ENCODE measurements at regions not wholly inside any gene's neighbourhood (a gene's known extent, or its start where the extent isn't known, plus 50 kb on each side); places are given as distances from the start of the nearest gene placed in this dataset.

- Histone ChIP-seq H3K9me2 (ENCODE audit: low read depth, low read length) (no peaks in the 10 kb centered on the region), H3K79me2 (ENCODE audit: insufficient read depth, low read length) (no peaks in the 10 kb centered on the region), H3K27me3 (ENCODE audit: insufficient read depth, low read length) (no peaks in the 10 kb centered on the region), H3K4me3 (ENCODE audit: low read depth, low read length, poor library complexity, severe bottlenecking) (no peak overlapping the region), H3K9me3 (ENCODE audit: low read length) (no peaks in the 10 kb centered on the region), H3K27ac (ENCODE audit: low read depth, low read length, poor library complexity, severe bottlenecking) (no peak overlapping the region), H3K4me2 (ENCODE audit: low read length) (no peak overlapping the region), H3K36me3 (ENCODE audit: insufficient read depth, low read length) (no peaks in the 10 kb centered on the region), H4K20me1 (ENCODE audit: insufficient read depth, low read length) (no peaks in the 10 kb centered on the region), H3K4me1 (ENCODE audit: insufficient read depth, low read length, severe bottlenecking) (no peaks in the 10 kb centered on the region), H2AFZ (ENCODE audit: low read length) (no peak overlapping the region), H3F3A (ENCODE audit: insufficient read depth, low read length) (no peaks in the 10 kb centered on the region), H3K9ac (ENCODE audit: low read length) (no peak overlapping the region)
- TF ChIP-seq EZH2 (IDR thresholded peaks at IDR 0.05; ENCODE audit: borderline replicate concordance, low read length) = no peak
- TF ChIP-seq, protein P1, sequence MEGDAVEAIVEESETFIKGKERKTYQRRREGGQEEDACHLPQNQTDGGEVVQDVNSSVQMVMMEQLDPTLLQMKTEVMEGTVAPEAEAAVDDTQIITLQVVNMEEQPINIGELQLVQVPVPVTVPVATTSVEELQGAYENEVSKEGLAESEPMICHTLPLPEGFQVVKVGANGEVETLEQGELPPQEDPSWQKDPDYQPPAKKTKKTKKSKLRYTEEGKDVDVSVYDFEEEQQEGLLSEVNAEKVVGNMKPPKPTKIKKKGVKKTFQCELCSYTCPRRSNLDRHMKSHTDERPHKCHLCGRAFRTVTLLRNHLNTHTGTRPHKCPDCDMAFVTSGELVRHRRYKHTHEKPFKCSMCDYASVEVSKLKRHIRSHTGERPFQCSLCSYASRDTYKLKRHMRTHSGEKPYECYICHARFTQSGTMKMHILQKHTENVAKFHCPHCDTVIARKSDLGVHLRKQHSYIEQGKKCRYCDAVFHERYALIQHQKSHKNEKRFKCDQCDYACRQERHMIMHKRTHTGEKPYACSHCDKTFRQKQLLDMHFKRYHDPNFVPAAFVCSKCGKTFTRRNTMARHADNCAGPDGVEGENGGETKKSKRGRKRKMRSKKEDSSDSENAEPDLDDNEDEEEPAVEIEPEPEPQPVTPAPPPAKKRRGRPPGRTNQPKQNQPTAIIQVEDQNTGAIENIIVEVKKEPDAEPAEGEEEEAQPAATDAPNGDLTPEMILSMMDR (IDR thresholded peaks at IDR 0.05; ENCODE audit: low read length) = no peak
Measured at GRCh38 chr2:83016343-83017110, 1442.6 kb downstream of the SUCLG1 start.

DNA sequence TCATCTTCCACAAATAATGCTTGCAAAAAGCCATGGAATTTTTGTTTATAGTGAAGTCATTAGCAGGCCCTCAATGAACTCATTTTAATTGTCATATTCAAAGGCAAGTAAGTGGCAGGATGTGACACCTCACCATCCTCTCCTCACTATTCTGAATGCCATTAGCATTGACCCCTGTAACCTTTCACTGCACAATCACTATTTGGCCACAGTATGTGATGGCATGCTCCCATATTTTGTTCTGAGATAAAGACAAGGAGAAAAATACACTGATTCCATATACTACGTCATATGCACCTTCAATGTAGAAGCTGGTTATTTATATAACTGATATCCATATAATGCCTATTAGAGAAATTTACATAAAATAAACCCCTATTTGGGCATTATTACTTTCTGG, 1443.2 kb downstream of the SUCLG1 start:
- H3K79me2 ChIP-seq (ENCODE audit: insufficient read depth, low read length) = no peaks in the 10 kb centered on the region
- no peaks in the 10 kb centered on the region for H3K27me3 ChIP-seq (ENCODE audit: insufficient read depth, low read length)
- H3K4me1 ChIP-seq (ENCODE audit: insufficient read depth, low read length, severe bottlenecking) = no peaks in the 10 kb centered on the region
- no peak overlapping the region for H3K4me3 ChIP-seq (ENCODE audit: low read depth, low read length, poor library complexity, severe bottlenecking)
- no peak overlapping the region for H2AFZ ChIP-seq (ENCODE audit: low read length)
- H3K9me2 ChIP-seq (ENCODE audit: low read depth, low read length) = no peaks in the 10 kb centered on the region
- no peak overlapping the region for H3K4me2 ChIP-seq (ENCODE audit: low read length)
- no peaks in the 10 kb centered on the region for H3K9me3 ChIP-seq (ENCODE audit: low read length)
- no peak overlapping the region for H3K27ac ChIP-seq (ENCODE audit: low read depth, low read length, poor library complexity, severe bottlenecking)
- TF ChIP-seq, protein P1 (IDR thresholded peaks at IDR 0.05; ENCODE audit: low read length) = no peak
- no peak for TF ChIP-seq EZH2 (IDR thresholded peaks at IDR 0.05; ENCODE audit: borderline replicate concordance, low read length)
- H4K20me1 ChIP-seq (ENCODE audit: insufficient read depth, low read length) = no peaks in the 10 kb centered on the region
- H3F3A ChIP-seq (ENCODE audit: insufficient read depth, low read length) = no peaks in the 10 kb centered on the region
- H3K36me3 ChIP-seq (ENCODE audit: insufficient read depth, low read length) = no peaks in the 10 kb centered on the region
- no peak overlapping the region for H3K9ac ChIP-seq (ENCODE audit: low read length)

GRCh38 chr2:83015035-83015715, 1443.9 kb downstream of the SUCLG1 start:
- Histone ChIP-seq H3K79me2 (ENCODE audit: insufficient read depth, low read length) (no peaks in the 10 kb centered on the region), H4K20me1 (ENCODE audit: insufficient read depth, low read length) (no peaks in the 10 kb centered on the region), H3K9ac (ENCODE audit: low read length) (no peak overlapping the region), H3K9me2 (ENCODE audit: low read depth, low read length) (no peaks in the 10 kb centered on the region), H3K4me2 (ENCODE audit: low read length) (no peak overlapping the region), H2AFZ (ENCODE audit: low read length) (no peak overlapping the region), H3K4me1 (ENCODE audit: insufficient read depth, low read length, severe bottlenecking) (no peaks in the 10 kb centered on the region), H3K27ac (ENCODE audit: low read depth, low read length, poor library complexity, severe bottlenecking) (no peak overlapping the region), H3K27me3 (ENCODE audit: insufficient read depth, low read length) (no peaks in the 10 kb centered on the region), H3K4me3 (ENCODE audit: low read depth, low read length, poor library complexity, severe bottlenecking) (no peak overlapping the region), H3F3A (ENCODE audit: insufficient read depth, low read length) (no peaks in the 10 kb centered on the region), H3K9me3 (ENCODE audit: low read length) (no peaks in the 10 kb centered on the region), H3K36me3 (ENCODE audit: insufficient read depth, low read length) (no peaks in the 10 kb centered on the region)
- TF ChIP-seq, protein P1 (IDR thresholded peaks at IDR 0.05; ENCODE audit: low read length) = no peak
- no peak for TF ChIP-seq EZH2 (IDR thresholded peaks at IDR 0.05; ENCODE audit: borderline replicate concordance, low read length)
